Thoracic aorta (tissue), 2 donors: ENCODE measurements at regions not wholly inside any gene's neighbourhood (a gene's known extent, or its start where the extent isn't known, plus 50 kb on each side); places are given as distances from the start of the nearest gene placed in this dataset.
"Not testable (repeated sequence)": the region's sequence is repeated elsewhere in the genome, so short reads cannot be mapped to it uniquely, and the experiment has no call there.

Experiments used
- ATAC-seq: fragments of 150-250 bp; one replicate; pipeline ENCODE4 v1.8.0; 2017; ENCODE audit warnings: low read depth; ENCODE audit not compliant: insufficient number of reproducible peaks, low FRiP score
- DNase-seq: peaks from one replicate; pipeline ENCODE4 v3.0.0-alpha.2; 2020; ENCODE audit warnings: low spot score
- H3K27ac ChIP-seq, 2 donors: fragments of 200-600 bp; sonication (generic); 1 replicate in 1 of 2; 2 replicates in 1 of 2; pipeline ENCODE4 v1.5.1; 2016; ENCODE audit warnings: mild to moderate bottlenecking in 2 of 2, moderate library complexity in 2 of 2
- H3K27me3 ChIP-seq: fragments of 200-600 bp; sonication (generic); replicated peaks from 2 replicates; pipeline ENCODE4 v1.6.0; 2016; ENCODE audit warnings: mild to moderate bottlenecking; ENCODE audit not compliant: insufficient read depth
- H3K36me3 ChIP-seq: fragments of 200-600 bp; sonication (generic); one replicate; pipeline ENCODE4 v1.5.1; 2016
- H3K4me1 ChIP-seq, 2 donors: fragments of 200-600 bp; sonication (generic); 1 replicate in 1 of 2; 2 replicates in 1 of 2; pipeline versions ENCODE4 v1.5.1 to v1.6.0; 2016; ENCODE audit warnings: low read depth in 2 of 2, mild to moderate bottlenecking in 1 of 2; ENCODE audit not compliant: control insufficient read depth in 1 of 2
- H3K4me3 ChIP-seq: fragments of 200-600 bp; sonication (generic); 2 replicates; pipeline ENCODE4 v1.5.1; 2016; ENCODE audit warnings: mild to moderate bottlenecking
- H3K9me3 ChIP-seq: fragments of 200-600 bp; sonication (generic); 2 replicates; pipeline ENCODE4 v1.5.1; 2016
- CTCF ChIP-seq: fragments of 200-600 bp; sonication (generic); IDR thresholded peaks from one replicate; pipeline ENCODE4 v1.5.1; 2019; ENCODE audit warnings: antibody characterized with exemption

GRCh38 chrX:94686071-94686470 is 1012.1 kb downstream of the FAM133A start:
- Histone ChIP-seq H3K36me3 (no peaks in the 10 kb centered on the region), H3K4me3 (no peak overlapping the region), H3K27ac (no peak overlapping the region), H3K9me3 (no peaks in the 10 kb centered on the region), H3K27me3 (no peaks in the 10 kb centered on the region), H3K4me1 (no peaks in the 10 kb centered on the region)
- DNase-seq (no peak), ATAC-seq (no peak)
- no peak for TF ChIP-seq CTCF

DNA sequence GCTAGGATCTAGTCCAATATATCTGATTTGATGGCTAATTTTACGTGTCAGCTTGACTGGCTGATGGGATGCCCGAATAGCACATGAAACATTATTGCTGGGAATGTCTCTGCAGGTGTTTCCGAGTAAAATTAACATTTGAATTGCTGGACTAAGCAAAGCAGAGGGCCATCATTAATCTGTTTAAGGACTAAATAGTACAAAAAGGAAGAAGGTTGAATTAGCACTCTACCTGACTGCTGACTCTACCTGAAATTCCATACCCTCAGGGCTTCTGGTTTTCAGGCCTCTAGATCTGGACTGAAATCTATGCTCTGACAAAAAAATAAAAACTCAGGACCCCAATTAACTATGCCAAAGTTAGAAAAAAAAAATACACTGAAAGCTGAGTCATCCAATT is 1021.9 kb downstream of the FAM133A start:
- TF ChIP-seq CTCF, result no peak
- Histone ChIP-seq H3K4me3 (no peak overlapping the region), H3K4me1 (no peaks in the 10 kb centered on the region), H3K27me3 (no peaks in the 10 kb centered on the region), H3K36me3 (no peaks in the 10 kb centered on the region), H3K27ac (no peak overlapping the region), H3K9me3 (no peaks in the 10 kb centered on the region)
- DNase-seq (no peak), ATAC-seq (no peak)

DNA sequence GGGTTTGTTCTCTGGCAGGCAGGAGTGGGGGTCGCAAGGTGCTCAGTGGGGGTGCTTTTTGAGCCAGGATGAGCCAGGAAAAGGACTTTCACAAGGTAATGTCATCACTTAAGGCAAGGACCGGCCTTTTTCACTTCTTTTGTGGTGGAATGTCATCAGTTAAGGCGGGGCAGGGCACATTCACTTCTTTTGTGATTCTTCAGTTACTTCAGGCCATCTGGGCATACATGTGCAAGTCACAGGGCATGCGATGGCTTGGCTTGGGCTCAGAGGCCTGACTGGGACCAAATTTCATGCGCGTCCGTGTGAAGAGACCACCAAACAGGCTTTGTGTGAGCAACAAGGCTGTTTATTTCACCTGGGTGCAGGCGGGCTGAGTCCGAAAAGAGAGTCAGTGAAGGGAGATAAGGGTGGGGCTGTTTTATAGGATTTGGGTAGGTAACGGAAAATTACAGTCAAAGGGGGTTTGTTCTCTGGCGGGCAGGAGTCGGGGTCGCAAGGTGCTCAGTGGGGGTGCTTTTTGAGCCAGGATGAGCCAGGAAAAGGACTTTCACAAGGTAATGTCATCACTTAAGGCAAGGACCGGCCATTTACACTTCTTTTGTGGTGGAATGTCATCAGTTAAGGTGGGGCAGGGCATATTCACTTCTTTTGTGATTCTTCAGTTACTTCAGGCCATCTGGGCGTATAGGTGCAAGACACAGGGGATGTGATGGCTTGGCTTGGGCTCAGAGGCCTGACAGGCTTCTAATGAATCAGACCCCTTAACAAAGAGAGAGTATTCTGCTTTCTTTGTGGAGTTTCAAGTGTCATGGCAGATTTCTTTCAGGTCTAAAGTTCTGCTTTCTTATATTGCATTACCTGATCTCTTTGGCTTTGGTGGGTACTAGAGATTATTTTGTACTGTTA is 1030.6 kb downstream of the FAM133A start:
- not testable (repeated sequence) for ATAC-seq, H3K4me1 ChIP-seq, H3K4me3 ChIP-seq, H3K36me3 ChIP-seq, H3K27ac ChIP-seq, H3K9me3 ChIP-seq, DNase-seq, H3K27me3 ChIP-seq

DNA sequence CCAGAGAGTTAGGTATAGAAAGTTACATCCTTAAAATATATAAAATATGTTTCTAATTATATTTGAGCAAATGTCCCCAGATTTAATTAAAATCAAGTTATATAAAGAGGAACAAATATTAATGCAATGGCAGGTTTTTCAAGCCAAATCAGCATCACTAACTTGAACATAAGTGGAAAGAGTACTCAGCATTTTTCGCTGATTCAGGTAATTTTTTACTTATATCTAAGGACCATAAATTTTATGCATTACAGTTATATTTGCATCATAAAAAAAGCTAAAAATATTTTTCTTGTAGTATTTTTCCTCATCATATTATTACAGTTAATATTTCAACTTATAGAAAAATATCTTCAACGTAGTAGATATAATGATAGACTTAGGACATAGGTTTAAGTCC is 1047.4 kb downstream of the FAM133A start:
- DNase-seq, result no peak
- no peaks in the 10 kb centered on the region for H3K36me3 ChIP-seq
- no peaks in the 10 kb centered on the region for H3K27me3 ChIP-seq
- no peaks in the 10 kb centered on the region for H3K9me3 ChIP-seq
- no peak for TF ChIP-seq CTCF
- no peaks in the 10 kb centered on the region for H3K4me1 ChIP-seq
- no peak overlapping the region for H3K27ac ChIP-seq
- H3K4me3 ChIP-seq, result no peak overlapping the region
- ATAC-seq, result no peak

DNA sequence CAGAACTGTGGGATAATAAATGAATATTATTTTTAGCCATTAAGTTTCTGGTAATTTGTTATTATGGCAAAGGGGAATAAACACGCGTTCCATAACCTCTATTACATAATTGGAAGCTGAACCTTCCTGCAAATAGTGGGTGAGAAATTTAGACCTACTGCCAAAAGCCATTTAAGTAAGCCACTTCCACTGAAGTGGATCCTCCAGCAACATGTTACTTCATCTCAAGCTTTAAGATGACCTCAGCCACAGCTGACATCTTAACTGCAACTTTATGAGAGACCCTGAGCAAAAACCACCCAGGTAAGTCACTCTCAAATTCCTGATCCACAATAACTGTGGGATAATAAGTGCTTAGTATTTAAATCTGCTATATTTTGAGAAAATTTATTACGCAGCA is 1048.6 kb downstream of the FAM133A start:
- H3K4me3 ChIP-seq, result no peak overlapping the region
- no peak for TF ChIP-seq CTCF
- no peaks in the 10 kb centered on the region for H3K27me3 ChIP-seq
- no peak for DNase-seq
- no peaks in the 10 kb centered on the region for H3K36me3 ChIP-seq
- ATAC-seq, result no peak
- no peak overlapping the region for H3K27ac ChIP-seq
- no peaks in the 10 kb centered on the region for H3K9me3 ChIP-seq
- H3K4me1 ChIP-seq, result no peaks in the 10 kb centered on the region

GRCh38 chrX:94742772-94743171 is 1068.8 kb downstream of the FAM133A start:
- no peaks in the 10 kb centered on the region for H3K4me1 ChIP-seq
- no peaks in the 10 kb centered on the region for H3K9me3 ChIP-seq
- DNase-seq (no peak), ATAC-seq (no peak)
- no peaks in the 10 kb centered on the region for H3K27me3 ChIP-seq
- no peak overlapping the region for H3K27ac ChIP-seq
- no peak for TF ChIP-seq CTCF
- no peaks in the 10 kb centered on the region for H3K36me3 ChIP-seq
- no peak overlapping the region for H3K4me3 ChIP-seq
